HS-27A (cell line): ENCODE measurements at regions not wholly inside any gene's neighbourhood (a gene's known extent, or its start where the extent isn't known, plus 50 kb on each side); places are given as distances from the start of the nearest gene placed in this dataset.

ENCODE experiments used
- DNase-seq: peaks from one replicate; pipeline ENCODE4 v3.0.0-alpha.2; 2012; ENCODE audit warnings: low read depth, missing footprints

- no peak for DNase-seq
Observed at GRCh38 chr2:144580521-144581161, 60.7 kb upstream of the ZEB2 start.

GRCh38 chr2:144579556-144579955, 59.6 kb upstream of the ZEB2 start:
- no peak for DNase-seq

- no peak for DNase-seq
Observed at GRCh38 chr2:144578099-144578498, 58.2 kb upstream of the ZEB2 start.

GRCh38 chr2:144572977-144573376, 53.1 kb upstream of the ZEB2 start:
- DNase-seq = no peak

GRCh38 chr2:144571770-144572169, 51.9 kb upstream of the ZEB2 start:
- no peak for DNase-seq

- no peak for DNase-seq
Observed at GRCh38 chr2:144570566-144570965, 50.6 kb upstream of the ZEB2 start.
